ENCODE measurements at regions not wholly inside any gene's neighbourhood (a gene's known extent, or its start where the extent isn't known, plus 50 kb on each side); places are given as distances from the start of the nearest gene placed in this dataset.
"Not testable (repeated sequence)": the region's sequence is repeated elsewhere in the genome, so short reads cannot be mapped to it uniquely, and the experiment has no call there.

GRCh38 chr7:63856466-63856865 is 142.2 kb upstream of the ZNF722 start:
- H2BK15ac ChIP-seq (ENCODE audit: low read depth, low read length); H3K56ac ChIP-seq (ENCODE audit: insufficient read length, low read depth, low read length); H3K4me1 ChIP-seq (ENCODE audit: insufficient read depth, low read length); H3K18ac ChIP-seq (ENCODE audit: insufficient read length, low read depth, low read length); H3K79me1 ChIP-seq (ENCODE audit: insufficient read depth, low read depth, low read length, poor library complexity, severe bottlenecking); H3K4me2 ChIP-seq (ENCODE audit: insufficient read depth, insufficient read length, low read length); H4K20me1 ChIP-seq (ENCODE audit: control insufficient read depth, insufficient read depth, insufficient read length); H3K4ac ChIP-seq (ENCODE audit: low read depth, low read length); H3K79me2 ChIP-seq (ENCODE audit: insufficient read depth, low read length); H4K5ac ChIP-seq (ENCODE audit: insufficient read length, low read depth, low read length); H2BK20ac ChIP-seq (ENCODE audit: low read depth, low read length, poor library complexity, severe bottlenecking); H2BK120ac ChIP-seq (ENCODE audit: low read depth, low read length, poor library complexity, severe bottlenecking); H4K91ac ChIP-seq (ENCODE audit: insufficient read length, low read depth, low read length); H3K14ac ChIP-seq (ENCODE audit: insufficient read depth, low read length); H3K27ac Mint-ChIP-seq; H3K4me3 Mint-ChIP-seq; H3K23me2 ChIP-seq (ENCODE audit: insufficient read length, low read depth, low read length, poor library complexity, severe bottlenecking); H3K4me1 Mint-ChIP-seq; H3K27me3 ChIP-seq (ENCODE audit: insufficient read depth, low read length); H4K8ac ChIP-seq (replicated peaks; ENCODE audit: insufficient read length, low read depth, low read length); H3K27ac ChIP-seq (ENCODE audit: insufficient read length, low read depth, low read length); H3K23ac ChIP-seq (ENCODE audit: insufficient read length, low read depth, low read length); DNase-seq; H2AFZ ChIP-seq (ENCODE audit: low read length); H3K9ac ChIP-seq (ENCODE audit: extremely low read depth, insufficient read length, low read length); H2BK12ac ChIP-seq (ENCODE audit: insufficient read length, low read depth, low read length); H3K27me3 Mint-ChIP-seq (ENCODE audit: low read depth); H2BK5ac ChIP-seq (ENCODE audit: insufficient read length, low read length); H3T11ph ChIP-seq (ENCODE audit: low read length); H2AK5ac ChIP-seq (ENCODE audit: insufficient read length, low read length): not testable (repeated sequence)
- H3K9me3 ChIP-seq (ENCODE audit: control insufficient read depth, low read depth, low read length), result peaks cover 80% of the 10 kb centered on the region
- Mint-ChIP-seq H3K36me3 (ENCODE audit: insufficient read depth in 1 of 3, low read depth in 3 of 3) (peaks cover 11 to 25% (median 25%) of the 10 kb centered on the region in 3 experiments), H3K9me3 (peaks cover 88 to 91% of the 10 kb centered on the region in 2 experiments)
- WGBS (ENCODE audit: extremely low coverage, insufficient read length, low lambda C conversion rate), result no CpG with 5 or more reads among the region's 3 CpGs
